ENCODE measurements at regions not wholly inside any gene's neighbourhood (a gene's known extent, or its start where the extent isn't known, plus 50 kb on each side); places are given as distances from the start of the nearest gene placed in this dataset.

DNA sequence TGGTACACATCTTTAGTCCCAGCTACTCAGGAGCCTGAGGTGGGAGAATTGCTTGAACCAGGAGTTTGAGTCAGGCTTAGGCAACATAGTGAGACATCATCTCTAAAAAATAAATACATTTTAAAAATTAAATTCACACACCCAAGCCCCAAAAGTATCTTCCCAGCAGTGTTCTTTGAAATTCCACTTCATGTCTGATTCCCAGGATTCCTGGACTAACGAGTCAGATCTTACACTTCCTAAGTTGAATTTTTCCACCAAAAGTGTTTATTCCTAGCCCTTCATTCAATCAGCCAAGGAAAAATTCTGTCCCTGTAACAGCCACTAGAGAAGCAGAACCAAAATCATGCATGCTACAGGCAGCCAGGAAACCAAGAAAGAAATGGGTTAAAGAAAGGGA lies 970.9 kb downstream of the EFNA5 start:
- POLR2A ChIA-PET = no interaction called here
- Histone ChIP-seq H3K9me3 (replicated peaks; ENCODE audit: control insufficient read depth, insufficient read depth, low read length) (no peaks in the 10 kb centered on the region), H3K4me2 (ENCODE audit: insufficient read depth, low read length) (no peak overlapping the region), H3K4me1 (ENCODE audit: control insufficient read depth, extremely low read depth, insufficient read depth, low read length) (no peaks in the 10 kb centered on the region), H2AFZ (ENCODE audit: low read depth, low read length) (no peak overlapping the region), H3K27me3 (ENCODE audit: control insufficient read depth in 2 of 2, insufficient read depth in 2 of 2, low read length in 2 of 2) (no peaks in the 10 kb centered on the region), H3K9ac (replicated peaks; ENCODE audit: extremely low read depth, insufficient read depth, low read length) (no peak overlapping the region), H3K27ac (ENCODE audit: insufficient read depth, low read depth, low read length) (no peak overlapping the region), H3K36me3 (ENCODE audit: control insufficient read depth in 2 of 2, extremely low read depth in 1 of 2, insufficient read depth in 2 of 2, low read length in 2 of 2) (no peaks in the 10 kb centered on the region), H3K4me3 (replicated peaks in 1 of 3; ENCODE audit: insufficient read depth in 1 of 3, low read depth in 1 of 3, low read length in 3 of 3) (no peak overlapping the region), H3K79me2 (ENCODE audit: control insufficient read depth, insufficient read depth, low read length) (no peaks in the 10 kb centered on the region), H4K20me1 (replicated peaks; ENCODE audit: control insufficient read depth, extremely low read depth, insufficient read depth, low read length) (no peaks in the 10 kb centered on the region), H3K9me1 (replicated peaks; ENCODE audit: control insufficient read depth, extremely low read depth, insufficient read depth, low read length) (no peaks in the 10 kb centered on the region)
- dilution Hi-C loops (cut with MboI; ENCODE audit: extremely low pct_ligation_motif_present, low sequenced_read_pairs) = no loop called here
- no peak for DNase-seq (ENCODE audit: low read depth, low spot score)
- no TSS peak for BruUV-seq (replicated peaks)
- CTCF ChIA-PET = no interaction called here
- intact Hi-C loops (cut with micrococcal nuclease) = no loop called here
- TF ChIP-seq FOS (IDR thresholded peaks at IDR 0.05; ENCODE audit: borderline replicate concordance, insufficient read depth, low read length) = no peak
- no peak for TF ChIP-seq GATA2 (IDR thresholded peaks at IDR 0.05; ENCODE audit: insufficient read depth, insufficient read length, low read depth, low read length)
- no peak for TF ChIP-seq POLR2AphosphoS5 (IDR thresholded peaks at IDR 0.05; ENCODE audit: insufficient read depth, low read depth, low read length)
- no peak for TF ChIP-seq POLR2A (IDR thresholded peaks at IDR 0.05; ENCODE audit: low read depth, low read length)
- TF ChIP-seq MYC (IDR thresholded peaks at IDR 0.05; ENCODE audit: low read depth, low read length) = no peak
- TF ChIP-seq JUN (IDR thresholded peaks at IDR 0.05; ENCODE audit: borderline replicate concordance, insufficient read depth, insufficient read length, low read depth) = no peak
- TF ChIP-seq EZH2 (IDR thresholded peaks at IDR 0.05; ENCODE audit: borderline replicate concordance, low read depth, low read length, severe bottlenecking) = no peak
- TF ChIP-seq, protein P1, sequence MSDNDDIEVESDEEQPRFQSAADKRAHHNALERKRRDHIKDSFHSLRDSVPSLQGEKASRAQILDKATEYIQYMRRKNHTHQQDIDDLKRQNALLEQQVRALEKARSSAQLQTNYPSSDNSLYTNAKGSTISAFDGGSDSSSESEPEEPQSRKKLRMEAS (IDR thresholded peaks at IDR 0.05; ENCODE audit: insufficient read depth, insufficient read length) = no peak
- TF ChIP-seq, protein P2, sequence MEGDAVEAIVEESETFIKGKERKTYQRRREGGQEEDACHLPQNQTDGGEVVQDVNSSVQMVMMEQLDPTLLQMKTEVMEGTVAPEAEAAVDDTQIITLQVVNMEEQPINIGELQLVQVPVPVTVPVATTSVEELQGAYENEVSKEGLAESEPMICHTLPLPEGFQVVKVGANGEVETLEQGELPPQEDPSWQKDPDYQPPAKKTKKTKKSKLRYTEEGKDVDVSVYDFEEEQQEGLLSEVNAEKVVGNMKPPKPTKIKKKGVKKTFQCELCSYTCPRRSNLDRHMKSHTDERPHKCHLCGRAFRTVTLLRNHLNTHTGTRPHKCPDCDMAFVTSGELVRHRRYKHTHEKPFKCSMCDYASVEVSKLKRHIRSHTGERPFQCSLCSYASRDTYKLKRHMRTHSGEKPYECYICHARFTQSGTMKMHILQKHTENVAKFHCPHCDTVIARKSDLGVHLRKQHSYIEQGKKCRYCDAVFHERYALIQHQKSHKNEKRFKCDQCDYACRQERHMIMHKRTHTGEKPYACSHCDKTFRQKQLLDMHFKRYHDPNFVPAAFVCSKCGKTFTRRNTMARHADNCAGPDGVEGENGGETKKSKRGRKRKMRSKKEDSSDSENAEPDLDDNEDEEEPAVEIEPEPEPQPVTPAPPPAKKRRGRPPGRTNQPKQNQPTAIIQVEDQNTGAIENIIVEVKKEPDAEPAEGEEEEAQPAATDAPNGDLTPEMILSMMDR (IDR thresholded peaks at IDR 0.05; ENCODE audit: extremely low read depth in 1 of 2, insufficient read depth in 1 of 2, low read depth in 1 of 2, low read length in 2 of 2) = no peak
- FAIRE-seq = no peak

All from endothelial cell of umbilical vein (primary cell).